NCI-H2227 treated with DMSO at 0.1 percent for 48 hours (cell line): ENCODE measurements at regions not wholly inside any gene's neighbourhood (a gene's known extent, or its start where the extent isn't known, plus 50 kb on each side); places are given as distances from the start of the nearest gene placed in this dataset.

Experiments
- DNase-seq: peaks from one replicate; lab custom pipeline; 2025; lab: John Stamatoyannopoulos, UW

DNA sequence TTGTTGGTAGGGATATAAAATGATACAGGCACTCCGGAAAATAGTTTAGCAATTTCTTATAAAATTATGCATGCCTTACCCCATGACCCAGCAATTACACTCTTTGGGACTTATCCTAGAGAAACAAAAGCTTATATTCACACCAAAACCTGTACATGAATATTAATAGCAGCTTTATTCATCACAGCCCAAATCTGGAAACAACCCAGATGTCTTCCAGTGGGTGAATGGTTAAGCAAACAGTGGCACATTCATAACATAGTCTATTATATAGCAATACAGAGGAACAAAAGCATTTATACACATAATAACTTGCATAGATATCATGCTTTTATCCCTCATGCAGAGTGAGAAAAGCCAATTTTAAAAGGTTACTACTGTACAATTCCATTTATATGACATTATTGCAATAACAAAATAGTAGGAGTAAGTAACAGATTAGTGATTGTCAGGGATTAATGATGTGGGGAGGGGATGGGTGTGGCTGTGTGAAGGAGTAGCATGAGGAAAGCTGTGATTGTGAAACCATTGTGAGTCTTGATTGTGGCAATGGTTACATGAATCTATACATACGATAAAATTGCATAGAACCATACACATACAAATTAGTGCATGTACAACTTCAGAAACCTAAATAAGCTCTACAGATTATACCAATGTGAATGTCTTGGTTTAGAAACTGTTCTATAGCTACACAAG, 363.1 kb upstream of the OR4E1 start:
- DNase-seq, result no peak

DNA sequence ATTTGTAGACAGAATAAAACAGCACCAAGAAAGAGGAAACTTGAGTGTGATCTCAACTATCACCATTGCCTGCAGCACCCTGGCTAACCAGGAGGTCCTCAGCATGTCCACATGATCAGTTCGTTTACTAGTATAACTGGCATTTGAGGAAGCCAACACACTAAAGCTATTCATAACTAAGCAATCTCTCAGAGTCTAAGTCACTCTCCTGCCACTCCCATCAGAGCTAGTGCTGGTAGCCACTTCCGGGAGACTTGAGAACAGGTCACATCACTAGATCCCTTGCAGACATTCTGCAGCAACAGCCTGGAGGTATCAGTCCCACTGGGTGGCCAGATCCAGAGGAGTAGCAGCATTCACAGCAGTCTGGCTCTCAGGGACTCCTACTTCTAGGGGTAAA, 352.9 kb upstream of the OR4E1 start:
- no peak for DNase-seq

DNA sequence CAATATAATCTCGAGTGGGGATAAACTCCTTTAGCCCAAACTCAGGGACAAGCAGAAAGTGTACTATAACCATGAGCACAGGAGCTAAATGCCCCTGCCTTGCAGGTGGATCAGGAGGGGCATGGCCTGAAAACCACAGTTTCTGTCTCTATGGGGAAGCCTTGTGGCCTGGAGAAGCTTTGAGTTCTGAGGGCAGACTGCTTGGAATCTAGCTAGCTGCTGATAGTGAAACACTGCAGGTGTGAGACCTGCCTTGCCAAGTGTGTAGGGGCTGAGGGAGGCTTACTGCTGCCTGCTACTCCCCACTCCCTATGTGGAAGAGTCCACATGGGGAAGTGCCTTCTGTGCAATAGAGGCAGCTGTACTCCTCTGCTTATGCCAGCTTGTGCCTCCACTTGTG, 352.3 kb upstream of the OR4E1 start:
- no peak for DNase-seq

DNA sequence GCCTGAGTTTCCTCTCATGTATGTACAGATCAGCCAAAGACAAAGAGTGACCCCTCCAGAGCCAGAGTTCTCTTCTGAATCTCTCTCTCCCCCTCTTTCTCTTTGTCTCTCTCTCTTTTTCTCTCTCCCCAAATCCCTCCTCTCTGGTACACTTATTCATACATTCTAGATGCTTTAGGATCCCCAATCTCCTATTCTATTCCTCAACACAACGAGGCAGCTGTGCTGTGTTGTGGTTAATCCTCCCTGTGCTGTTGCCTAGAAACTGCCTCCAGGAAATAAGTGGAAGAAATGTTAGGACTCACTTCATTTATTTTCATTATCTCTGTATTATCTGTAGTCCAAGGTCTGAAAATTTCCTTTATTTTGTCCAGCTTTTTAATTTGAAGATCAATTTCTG, 350.5 kb upstream of the OR4E1 start:
- no peak for DNase-seq

DNA sequence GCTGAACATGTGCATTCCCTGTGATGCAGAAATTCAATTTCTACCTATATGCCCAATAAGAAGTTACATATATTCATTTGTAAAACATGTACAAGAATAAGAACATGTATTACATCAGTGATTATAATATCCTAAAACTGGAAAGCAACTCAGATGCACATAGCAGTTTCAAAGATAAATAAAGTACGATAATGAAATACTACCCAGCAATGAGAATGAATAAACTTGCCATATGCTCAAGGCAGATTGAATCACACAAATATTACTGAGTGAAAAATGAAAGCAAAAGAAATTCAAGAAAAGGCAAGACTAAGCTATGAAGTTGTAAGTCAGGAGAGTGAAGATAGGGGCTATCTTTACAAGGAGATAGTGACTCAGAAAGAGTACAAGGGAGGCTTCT, 345.3 kb upstream of the OR4E1 start:
- no peak for DNase-seq

DNA sequence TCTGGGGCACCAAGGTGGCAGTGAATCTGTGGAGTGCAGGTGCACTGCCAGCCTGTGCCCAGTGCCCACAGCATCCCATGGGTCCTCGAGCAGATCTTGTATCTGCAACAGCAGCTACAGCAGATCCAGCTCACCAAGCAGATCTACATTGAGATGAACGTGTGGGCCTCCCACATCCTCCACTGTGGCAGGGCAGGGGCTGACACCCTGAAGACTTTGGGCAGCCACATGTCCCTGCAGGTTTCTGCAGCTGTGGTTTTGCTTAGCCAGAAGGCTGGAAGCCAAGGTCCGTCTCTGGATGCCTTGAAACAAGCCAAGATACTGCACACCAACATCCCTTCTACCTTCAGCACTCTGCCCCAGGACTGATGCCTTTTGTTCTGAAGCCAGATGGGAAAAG, 338.8 kb upstream of the OR4E1 start:
- no peak for DNase-seq

DNA sequence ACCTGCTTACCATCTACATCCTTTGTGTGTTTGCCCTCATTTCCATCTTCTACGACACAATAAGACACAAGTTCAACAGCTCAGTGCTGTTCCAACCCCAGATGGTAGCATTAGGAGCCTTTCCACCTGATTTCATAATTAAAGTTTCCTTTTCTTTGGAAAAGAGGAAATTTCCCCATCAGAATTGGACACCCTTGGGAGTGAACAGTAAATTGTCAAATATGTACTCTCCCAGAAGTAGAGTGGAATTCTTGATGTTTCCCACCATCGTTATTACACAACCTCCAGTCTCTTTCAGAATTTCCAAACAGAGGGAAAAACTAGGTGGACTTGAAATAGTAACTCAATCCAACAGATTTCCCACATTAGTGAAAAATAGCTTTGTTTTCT, 337.6 kb upstream of the OR4E1 start:
- DNase-seq, result no peak

DNA sequence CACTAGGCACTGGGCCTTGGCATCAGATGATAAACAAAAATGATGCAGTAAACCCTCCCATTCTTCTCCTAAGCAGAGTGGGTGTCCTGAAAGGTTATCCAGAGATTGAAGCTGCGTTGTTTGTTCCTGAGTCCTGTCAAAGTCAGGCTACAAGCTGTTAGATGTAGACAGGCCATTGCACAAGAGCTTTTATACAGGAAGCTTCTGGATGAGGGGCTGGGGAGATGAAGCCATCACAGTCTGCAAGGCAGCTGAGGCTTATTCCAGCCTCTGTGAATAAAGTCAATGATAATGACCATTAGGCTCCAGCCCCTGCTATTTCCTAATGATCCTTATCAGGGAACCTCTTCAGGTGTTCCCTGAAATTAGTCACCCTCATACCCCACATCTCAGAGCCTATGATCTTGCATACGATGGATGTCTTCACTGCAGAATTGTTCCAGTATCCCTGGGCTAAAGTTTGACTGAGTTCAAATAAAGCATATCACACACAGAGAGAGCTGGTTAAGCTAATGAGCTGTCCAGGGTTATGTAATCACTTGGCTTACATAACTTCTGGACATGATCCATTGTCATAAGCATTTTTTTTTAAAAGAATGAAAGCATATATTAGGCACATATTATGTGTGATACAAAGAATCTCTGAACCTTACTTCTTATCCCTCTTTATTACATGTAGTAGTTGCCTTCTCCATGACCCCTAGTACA, 337.1 kb upstream of the OR4E1 start:
- no peak for DNase-seq

DNA sequence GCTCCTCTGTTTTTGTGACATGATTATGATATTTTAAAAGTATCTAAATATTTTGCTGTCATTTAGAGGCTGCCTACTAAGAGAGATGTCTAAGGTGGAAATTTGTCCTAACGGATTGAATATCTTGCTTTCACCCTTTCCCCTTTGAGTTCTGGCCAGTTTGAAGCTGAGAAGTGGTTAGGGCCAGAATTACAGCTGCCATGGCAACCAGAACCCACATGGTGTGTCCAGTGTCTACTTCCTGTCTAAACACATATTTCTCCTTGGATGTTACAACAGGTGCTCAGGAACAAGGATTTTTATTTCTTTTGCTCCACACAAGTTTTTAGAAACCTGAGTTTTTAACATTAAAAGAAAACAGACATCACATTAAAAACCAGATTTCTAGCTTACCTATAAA, 335.1 kb upstream of the OR4E1 start:
- no peak for DNase-seq

DNA sequence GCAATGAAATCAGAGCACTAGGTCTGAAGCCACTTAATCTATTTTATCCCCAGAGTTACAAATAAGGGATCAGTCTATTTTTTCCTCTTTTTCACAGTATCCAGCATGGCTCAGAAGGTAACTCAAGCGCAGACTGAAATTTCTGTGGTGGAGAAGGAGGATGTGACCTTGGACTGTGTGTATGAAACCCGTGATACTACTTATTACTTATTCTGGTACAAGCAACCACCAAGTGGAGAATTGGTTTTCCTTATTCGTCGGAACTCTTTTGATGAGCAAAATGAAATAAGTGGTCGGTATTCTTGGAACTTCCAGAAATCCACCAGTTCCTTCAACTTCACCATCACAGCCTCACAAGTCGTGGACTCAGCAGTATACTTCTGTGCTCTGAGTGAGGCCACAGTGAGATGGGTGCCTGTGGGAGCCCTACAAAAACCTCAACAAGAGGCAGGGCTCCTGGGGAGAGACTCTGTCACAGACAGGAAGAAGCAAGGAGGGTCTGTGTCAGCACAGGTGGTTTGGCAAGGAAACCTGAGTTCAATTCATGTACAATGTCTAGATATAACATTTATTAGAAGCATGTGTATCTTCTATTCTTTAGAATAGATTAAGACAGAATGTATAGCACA, 334.3 kb upstream of the OR4E1 start:
- no peak for DNase-seq

DNA sequence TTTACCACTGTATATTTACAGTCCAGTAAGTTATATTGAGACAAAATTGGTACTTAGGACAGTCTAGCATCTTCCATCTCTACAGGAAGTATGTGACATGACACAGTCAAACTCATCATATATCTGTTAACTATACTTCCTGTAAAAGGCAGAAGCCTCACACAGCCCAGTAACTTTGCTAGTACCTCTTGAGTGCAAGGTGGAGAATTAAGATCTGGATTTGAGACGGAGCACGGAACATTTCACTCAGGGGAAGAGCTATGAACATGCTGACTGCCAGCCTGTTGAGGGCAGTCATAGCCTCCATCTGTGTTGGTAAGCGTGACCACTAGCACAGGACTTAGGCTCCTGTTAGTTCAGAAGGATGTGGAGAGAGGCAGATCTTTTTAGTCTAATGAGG, 333.7 kb upstream of the OR4E1 start:
- DNase-seq, result no peak

DNA sequence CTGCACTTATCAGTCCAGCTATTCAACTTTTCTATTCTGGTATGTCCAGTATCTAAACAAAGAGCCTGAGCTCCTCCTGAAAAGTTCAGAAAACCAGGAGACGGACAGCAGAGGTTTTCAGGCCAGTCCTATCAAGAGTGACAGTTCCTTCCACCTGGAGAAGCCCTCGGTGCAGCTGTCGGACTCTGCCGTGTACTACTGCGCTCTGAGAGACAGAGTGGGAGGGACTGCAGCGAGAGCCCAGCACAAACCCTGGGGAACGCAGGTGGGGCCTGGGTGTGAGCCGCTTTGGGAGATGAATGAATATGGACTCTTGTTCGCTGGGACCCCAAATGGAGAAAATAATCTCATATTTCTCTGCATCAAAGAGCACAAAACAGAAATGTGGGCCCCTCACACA, 329.8 kb upstream of the OR4E1 start:
- no peak for DNase-seq

DNA sequence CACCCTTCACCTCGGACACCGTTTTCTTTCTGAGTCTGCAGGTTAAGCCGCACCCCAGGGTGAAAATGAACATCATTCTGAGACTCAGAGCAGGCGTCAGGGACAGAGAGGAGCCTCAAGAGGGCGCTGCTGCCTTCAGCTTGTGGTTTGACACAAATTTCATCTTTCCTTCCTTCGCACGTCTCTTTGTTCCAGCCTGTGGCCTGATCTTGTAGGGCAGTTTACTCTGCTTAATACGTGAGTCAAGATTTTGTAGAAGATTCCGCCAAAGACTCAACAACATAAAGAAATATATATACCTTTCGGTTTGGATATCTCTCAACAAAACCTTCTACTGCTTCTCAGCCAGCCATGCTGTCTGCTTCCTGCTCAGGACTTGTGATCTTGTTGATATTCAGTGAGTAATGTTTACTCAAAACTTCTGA, 329.3 kb upstream of the OR4E1 start:
- DNase-seq, result no peak

DNA sequence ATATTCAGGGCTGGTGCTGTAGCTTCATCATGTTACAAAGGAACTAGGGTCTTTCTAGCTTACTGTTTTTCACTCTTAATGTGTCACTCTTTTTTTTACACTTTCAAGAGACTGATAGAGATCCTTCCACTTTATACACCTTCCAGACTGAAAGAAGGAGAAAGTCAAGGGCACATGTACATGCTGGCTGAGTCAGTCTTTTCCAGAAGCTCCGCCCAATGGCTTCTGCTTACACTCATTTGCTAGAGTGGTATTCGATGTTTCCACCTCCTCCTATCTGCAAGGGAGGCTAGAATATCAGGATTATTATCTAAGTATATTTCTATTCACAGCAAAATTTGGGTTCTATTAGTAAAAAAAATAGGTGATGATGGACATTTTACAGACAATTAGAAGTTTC, 325.8 kb upstream of the OR4E1 start:
- DNase-seq, result no peak

DNA sequence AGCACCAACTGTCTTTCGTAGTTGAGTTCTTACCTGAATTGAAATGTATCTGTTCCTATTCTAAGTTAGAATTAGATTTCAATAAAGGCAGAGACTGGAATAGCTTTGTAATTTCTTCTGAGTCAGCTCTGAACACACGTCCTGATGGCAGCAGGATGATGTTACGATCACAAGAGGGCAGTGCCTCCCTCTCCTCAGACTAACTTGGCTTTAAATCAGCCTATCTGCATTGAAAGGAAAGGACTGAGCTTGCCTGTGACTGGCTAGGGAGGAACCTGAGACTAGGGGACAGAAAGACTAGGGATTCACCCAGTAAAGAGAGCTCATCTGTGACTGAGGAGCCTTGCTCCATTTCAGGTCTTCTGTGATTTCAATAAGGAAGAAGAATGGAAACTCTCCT, 323.7 kb upstream of the OR4E1 start:
- DNase-seq, result no peak

DNA sequence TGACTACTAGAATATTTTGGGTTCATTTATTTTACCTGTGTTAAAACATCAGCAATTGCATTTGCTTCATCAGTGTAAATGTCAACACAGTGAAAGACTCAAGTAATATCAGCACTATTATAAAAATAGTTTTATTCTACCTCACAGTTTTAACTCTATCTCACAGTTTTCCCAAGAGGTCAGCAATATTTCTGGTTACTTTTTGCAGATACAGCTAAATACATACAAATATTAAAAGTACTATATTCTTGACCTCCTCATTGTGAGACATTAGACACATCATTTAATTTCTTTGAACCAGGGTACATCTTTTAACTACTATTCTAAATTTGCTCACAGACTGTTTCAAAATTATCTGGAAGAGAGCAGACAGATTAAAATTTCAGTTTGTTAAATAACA, 321.7 kb upstream of the OR4E1 start:
- no peak for DNase-seq

DNA sequence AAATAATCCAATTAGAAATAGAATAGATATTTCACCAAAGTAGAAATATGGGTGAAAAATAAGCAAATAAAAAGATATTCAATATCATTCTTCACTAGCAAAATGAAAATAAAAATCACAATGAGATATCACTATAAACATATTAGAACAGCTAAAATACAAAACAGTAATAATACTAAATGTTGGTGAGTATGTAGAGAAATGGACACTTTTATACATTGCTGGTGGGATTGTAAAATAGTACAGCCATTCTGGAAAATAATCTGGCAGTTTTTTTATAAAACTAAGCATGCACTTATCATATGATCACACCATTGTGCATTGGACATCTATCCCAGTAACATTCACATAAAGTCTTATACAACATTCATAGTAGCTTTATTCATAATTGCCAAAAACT, 320.2 kb upstream of the OR4E1 start:
- DNase-seq, result no peak

DNA sequence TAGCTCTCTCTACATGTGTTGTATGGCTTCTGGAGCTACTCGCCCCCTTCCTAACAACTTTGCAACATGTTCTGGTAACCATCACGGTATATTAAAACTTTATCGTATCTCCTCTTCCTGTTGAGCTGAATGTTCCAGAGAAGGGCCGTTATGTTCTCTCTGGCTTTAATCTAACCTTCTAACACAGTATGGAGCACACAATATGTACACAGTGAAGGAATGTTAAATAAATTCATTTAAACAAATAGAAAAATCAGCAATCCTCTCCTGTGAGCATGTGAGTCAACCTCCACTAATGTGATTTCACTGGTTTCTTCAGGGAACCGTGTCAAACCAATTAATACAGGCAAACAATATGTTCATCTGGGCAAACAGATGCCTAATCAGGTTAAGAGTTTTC, 319.5 kb upstream of the OR4E1 start:
- no peak for DNase-seq

DNA sequence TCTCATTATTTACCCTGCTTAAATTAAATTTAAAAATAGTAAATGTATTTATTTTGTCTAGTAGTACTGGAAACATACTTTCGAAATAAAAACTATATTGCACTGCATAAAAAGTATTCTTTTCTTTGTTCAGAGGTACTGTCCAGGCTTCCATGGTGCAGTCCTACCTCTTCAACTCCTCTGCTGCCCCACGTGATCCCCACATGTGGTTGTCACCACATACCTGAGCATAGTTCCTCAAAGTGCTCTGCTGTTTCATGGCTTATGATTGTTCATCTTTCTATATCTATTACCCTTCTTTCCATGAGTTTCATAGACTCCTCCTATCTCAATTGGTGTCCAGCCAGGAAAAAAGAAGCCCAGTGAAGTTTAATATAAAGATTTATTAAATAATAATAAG, 317.5 kb upstream of the OR4E1 start:
- DNase-seq, result no peak

DNA sequence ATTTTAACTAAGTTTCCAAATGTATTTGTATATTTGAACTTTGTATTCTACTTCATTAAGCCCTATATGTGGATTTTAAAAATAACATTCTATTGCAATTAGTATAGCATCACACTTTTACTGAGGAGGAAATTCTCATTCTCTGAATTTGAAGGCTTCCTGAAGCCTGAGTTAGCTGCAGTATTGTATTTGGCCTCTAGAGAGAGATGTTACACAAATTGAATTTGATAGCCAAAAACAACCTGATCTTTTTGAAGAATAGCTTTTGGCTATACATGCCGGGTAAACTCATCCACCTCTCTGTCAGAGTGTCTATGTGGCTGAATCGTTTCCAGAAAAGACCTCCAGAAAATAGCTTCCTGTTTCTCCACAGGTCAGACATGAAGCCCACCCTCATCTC, 316.5 kb upstream of the OR4E1 start:
- no peak for DNase-seq

DNA sequence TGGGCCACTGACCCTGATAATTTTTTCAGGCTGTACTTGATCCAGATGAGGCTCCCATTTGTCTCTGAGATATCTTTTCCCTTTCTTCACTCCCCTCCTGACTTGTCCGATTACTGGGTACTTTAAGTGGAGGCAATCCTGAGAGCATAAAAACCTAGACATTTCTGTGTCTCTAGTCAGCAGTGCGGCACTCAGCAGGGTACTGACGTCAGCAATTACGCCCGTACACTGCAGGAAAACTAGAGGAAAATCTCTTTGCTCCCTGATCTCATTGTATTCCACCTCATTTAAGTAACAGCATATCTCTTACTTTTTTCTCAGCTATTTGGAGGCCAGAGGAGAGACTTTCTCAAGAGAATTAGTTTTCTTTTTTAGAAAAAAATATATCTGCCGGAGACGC, 315.5 kb upstream of the OR4E1 start:
- peak; percentile 19 for DNase-seq

DNA sequence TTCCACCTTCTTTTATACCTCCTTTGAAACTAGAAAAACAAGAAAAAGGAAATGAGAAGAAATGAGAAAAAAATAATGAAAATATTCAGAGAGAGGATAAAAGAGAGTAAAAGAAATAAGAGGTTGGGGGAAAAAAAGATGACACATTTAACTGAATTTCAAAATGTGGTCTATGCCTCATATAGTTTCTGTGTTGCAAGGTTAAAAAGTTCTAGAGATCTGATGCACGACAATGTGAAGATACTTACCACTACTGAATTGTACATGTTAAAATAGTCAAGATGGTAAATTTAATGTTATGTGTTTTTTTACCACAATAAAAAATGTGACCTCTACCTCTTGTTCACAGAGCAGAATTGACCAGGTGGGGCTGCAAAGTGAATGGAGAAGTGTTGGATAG, 314.8 kb upstream of the OR4E1 start:
- DNase-seq, result no peak

DNA sequence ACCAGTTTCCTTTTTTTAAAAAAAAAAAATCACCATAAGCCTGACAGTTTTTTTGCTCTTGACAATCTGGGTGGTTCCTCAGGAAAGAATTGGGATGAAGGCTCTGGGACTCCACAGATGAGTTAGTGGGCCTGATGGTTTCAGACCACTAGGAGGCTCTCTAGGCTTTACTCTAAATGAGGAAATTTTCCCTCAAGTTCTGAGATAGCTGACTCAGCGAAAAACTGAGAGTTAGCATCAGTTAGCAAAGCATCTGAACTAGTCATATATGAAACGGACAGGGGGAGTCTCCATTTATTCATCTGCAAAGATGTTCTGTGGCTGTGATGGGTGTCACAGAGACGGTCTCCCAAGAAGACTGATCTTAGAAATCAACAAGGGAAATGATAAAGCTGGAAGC, 314.3 kb upstream of the OR4E1 start:
- DNase-seq, result no peak

DNA sequence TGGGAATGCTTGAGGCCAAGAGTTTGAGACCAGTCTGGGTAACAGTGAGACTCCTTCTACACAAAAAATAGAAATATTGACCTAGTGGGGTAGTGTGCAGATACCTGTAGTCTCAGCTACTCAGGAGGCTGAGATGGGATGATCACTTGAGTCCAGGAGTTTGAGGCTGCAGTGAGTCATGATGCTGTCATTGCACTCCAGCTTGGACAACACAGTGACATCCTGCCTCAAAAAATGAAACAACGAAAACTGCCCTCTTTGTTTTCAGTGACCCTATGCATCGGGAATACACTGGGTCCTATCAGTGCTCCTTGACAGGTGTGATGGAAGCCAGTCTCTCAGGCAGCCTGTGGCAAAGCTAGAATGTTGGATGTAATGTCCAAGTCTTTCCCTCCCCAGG, 311.5 kb upstream of the OR4E1 start:
- DNase-seq, result no peak
